ENCODE measurements at regions not wholly inside any gene's neighbourhood (a gene's known extent, or its start where the extent isn't known, plus 50 kb on each side); places are given as distances from the start of the nearest gene placed in this dataset.
A peak's percentile ranks its signal among the peaks of the same experiment; 100 is the strongest.

DNA sequence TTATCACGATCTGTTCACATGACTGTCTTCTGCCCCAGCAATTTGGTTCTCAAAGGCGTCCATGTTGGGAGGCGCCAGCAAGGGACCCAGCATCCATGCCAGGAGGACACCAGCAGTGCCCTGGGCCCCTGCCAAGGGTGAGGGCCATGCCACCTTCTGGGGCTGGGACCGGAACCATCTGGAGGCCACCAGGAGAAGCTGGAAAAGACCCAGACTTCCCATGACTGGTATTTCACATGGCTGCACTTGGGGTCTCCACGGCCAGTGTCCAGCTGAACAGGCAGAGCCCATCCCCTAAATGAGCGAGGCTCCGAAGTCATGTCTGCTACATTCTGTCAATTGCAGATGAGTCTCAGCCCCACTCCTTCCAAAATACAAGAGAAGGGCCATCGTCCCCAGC is 306.8 kb upstream of the HS6ST1 start:
- no peaks in the 10 kb centered on the region for H3K79me2 ChIP-seq (ENCODE audit: control insufficient read depth, insufficient read depth, low read length)
- no peak for DNase-seq (ENCODE audit: low read depth in 2 of 2)

DNA sequence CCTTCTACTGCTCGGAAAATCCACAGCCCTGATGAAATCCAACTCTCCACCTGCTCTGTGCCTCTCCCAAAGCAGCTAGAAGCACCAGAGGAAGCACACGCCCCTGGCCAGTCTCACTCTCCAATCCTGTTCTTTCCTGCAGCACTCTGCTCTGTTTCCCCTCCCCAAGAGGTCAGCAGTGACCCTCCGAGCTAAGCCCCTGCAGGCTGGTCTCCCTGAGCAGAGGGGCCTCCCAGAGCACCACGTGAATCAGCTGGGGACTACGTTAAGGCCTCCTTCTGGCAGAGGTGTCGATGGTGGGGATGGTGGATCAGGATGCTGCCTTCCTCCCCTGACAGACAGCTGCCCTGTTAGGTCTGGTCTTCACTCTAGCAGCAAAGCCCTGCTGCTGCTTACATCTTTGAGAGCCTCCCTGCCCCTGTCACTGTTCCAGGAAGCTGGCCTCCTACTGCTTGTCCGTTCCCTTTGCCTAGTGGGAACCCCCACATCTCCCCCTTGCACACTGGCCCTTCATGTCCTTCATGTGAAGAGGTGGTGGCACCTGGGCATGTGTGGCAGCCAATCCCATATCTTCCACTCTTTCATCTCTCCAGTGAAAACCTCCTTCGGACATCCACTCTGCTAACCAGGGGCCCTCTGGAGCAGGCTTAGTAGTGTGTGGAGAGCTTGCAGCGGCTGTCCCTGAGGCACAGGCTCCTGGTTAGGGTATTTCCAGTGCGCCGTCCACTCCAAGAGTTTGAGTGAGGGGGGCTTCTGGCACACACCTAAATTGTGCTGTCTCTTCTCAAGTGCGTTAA is 307.5 kb upstream of the HS6ST1 start:
- Histone ChIP-seq H3K4me3 (replicated peaks in 1 of 4; ENCODE audit: control extremely low read depth in 1 of 4, insufficient read depth in 1 of 4, low read depth in 3 of 4, low read length in 4 of 4) (no peak overlapping the region), H3K27ac (ENCODE audit: insufficient read depth, low read length) (no peak overlapping the region), H2AFZ (ENCODE audit: low read length) (no peak overlapping the region), H3K9ac (ENCODE audit: insufficient read depth, low read length) (no peak overlapping the region), H3K27me3 (ENCODE audit: control insufficient read depth, insufficient read depth, low read length) (peaks cover 4% of the 10 kb centered on the region), H3K36me3 (ENCODE audit: control insufficient read depth, insufficient read depth, low read length) (no peaks in the 10 kb centered on the region), H3K79me2 (ENCODE audit: control insufficient read depth, insufficient read depth, low read length) (no peaks in the 10 kb centered on the region), H4K20me1 (ENCODE audit: control insufficient read depth, extremely low read depth, insufficient read depth, low read length) (no peaks in the 10 kb centered on the region), H3K4me1 (ENCODE audit: control insufficient read depth, extremely low read depth, insufficient read depth, low read length) (peaks cover 10% of the 10 kb centered on the region), H3K4me2 (ENCODE audit: extremely low read depth, insufficient read depth, low read length) (no peak overlapping the region), H3K9me3 (ENCODE audit: control insufficient read depth, insufficient read depth, low read depth, low read length) (no peaks in the 10 kb centered on the region)
- no peak for DNase-seq (ENCODE audit: low read depth in 2 of 2)
- no peak for TF ChIP-seq EZH2 (IDR thresholded peaks at IDR 0.05; ENCODE audit: low read length, missing control alignments)

More for the DNA sequence above, 306.8 kb upstream of the HS6ST1 start:
- H2AFZ ChIP-seq (ENCODE audit: low read length) = no peak overlapping the region
- no peaks in the 10 kb centered on the region for H3K36me3 ChIP-seq (ENCODE audit: control insufficient read depth, insufficient read depth, low read length)
- no peak overlapping the region for H3K9ac ChIP-seq (ENCODE audit: insufficient read depth, low read length)
- H3K9me3 ChIP-seq (ENCODE audit: control insufficient read depth, insufficient read depth, low read depth, low read length) = no peaks in the 10 kb centered on the region
- H3K4me3 ChIP-seq (replicated peaks in 1 of 4; ENCODE audit: control extremely low read depth in 1 of 4, insufficient read depth in 1 of 4, low read depth in 3 of 4, low read length in 4 of 4) = no peak overlapping the region
- H3K4me1 ChIP-seq (ENCODE audit: control insufficient read depth, extremely low read depth, insufficient read depth, low read length) = peaks cover 10% of the 10 kb centered on the region
- no peak overlapping the region for H3K4me2 ChIP-seq (ENCODE audit: extremely low read depth, insufficient read depth, low read length)
- peaks cover 4% of the 10 kb centered on the region for H3K27me3 ChIP-seq (ENCODE audit: control insufficient read depth, insufficient read depth, low read length)
- no peaks in the 10 kb centered on the region for H4K20me1 ChIP-seq (ENCODE audit: control insufficient read depth, extremely low read depth, insufficient read depth, low read length)
- TF ChIP-seq, protein P1, sequence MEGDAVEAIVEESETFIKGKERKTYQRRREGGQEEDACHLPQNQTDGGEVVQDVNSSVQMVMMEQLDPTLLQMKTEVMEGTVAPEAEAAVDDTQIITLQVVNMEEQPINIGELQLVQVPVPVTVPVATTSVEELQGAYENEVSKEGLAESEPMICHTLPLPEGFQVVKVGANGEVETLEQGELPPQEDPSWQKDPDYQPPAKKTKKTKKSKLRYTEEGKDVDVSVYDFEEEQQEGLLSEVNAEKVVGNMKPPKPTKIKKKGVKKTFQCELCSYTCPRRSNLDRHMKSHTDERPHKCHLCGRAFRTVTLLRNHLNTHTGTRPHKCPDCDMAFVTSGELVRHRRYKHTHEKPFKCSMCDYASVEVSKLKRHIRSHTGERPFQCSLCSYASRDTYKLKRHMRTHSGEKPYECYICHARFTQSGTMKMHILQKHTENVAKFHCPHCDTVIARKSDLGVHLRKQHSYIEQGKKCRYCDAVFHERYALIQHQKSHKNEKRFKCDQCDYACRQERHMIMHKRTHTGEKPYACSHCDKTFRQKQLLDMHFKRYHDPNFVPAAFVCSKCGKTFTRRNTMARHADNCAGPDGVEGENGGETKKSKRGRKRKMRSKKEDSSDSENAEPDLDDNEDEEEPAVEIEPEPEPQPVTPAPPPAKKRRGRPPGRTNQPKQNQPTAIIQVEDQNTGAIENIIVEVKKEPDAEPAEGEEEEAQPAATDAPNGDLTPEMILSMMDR (conservative IDR thresholded peaks at IDR 0.05 in 1 of 2, IDR thresholded peaks at IDR 0.05 in 1 of 2; ENCODE audit: low read depth in 1 of 2, low read length in 2 of 2) = no peak
- no peak for TF ChIP-seq EZH2 (IDR thresholded peaks at IDR 0.05; ENCODE audit: low read length, missing control alignments)
- H3K27ac ChIP-seq (ENCODE audit: insufficient read depth, low read length) = no peak overlapping the region

DNA sequence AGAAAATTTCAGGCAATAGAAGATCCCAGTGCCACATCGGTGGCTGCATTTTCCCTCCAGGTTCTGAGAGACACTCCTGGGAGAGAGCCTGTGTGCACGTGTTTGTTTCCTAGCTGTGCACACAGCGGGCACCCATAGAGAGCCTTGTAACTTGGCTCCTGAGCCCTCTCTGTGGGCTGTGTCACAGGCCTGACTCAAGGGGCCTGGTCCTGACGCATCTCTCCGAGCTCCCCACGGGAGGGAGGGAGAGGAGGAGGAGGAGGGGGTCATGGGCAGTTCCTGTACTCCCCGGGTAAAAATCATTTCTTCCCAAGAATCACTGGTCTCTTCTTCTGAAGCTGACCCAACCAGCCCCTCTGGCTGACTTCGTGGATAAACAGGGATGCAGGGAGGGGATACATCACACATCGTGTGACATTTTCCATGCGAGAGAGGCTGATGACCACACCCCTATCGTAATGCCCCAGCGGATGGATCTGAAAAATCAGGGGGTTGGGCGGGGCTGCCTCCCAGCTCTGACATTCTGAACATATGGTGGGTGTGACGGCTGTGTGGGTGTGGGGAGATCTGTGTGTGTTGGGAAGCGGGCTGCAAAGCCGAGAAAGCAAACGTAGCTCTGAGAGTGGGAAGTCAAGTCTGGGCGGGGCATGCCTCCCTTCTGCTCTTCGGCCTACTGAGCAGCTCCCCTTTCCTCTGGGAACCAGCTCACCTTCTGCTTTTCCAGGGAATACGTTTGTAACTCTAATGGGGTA is 308.3 kb upstream of the HS6ST1 start:
- Histone ChIP-seq H3K27ac (ENCODE audit: insufficient read depth, low read length) (no peak overlapping the region), H3K9me3 (ENCODE audit: control insufficient read depth, insufficient read depth, low read depth, low read length) (no peaks in the 10 kb centered on the region), H3K4me1 (ENCODE audit: control insufficient read depth, extremely low read depth, insufficient read depth, low read length) (peaks cover 10% of the 10 kb centered on the region), H3K4me2 (ENCODE audit: extremely low read depth, insufficient read depth, low read length) (no peak overlapping the region), H4K20me1 (ENCODE audit: control insufficient read depth, extremely low read depth, insufficient read depth, low read length) (no peaks in the 10 kb centered on the region), H3K36me3 (ENCODE audit: control insufficient read depth, insufficient read depth, low read length) (no peaks in the 10 kb centered on the region), H3K27me3 (ENCODE audit: control insufficient read depth, insufficient read depth, low read length) (peaks cover 4% of the 10 kb centered on the region), H3K9ac (ENCODE audit: insufficient read depth, low read length) (no peak overlapping the region), H3K79me2 (ENCODE audit: control insufficient read depth, insufficient read depth, low read length) (no peaks in the 10 kb centered on the region), H2AFZ (ENCODE audit: low read length) (no peak overlapping the region), H3K4me3 (replicated peaks in 1 of 4; ENCODE audit: control extremely low read depth in 1 of 4, insufficient read depth in 1 of 4, low read depth in 3 of 4, low read length in 4 of 4) (no peak overlapping the region)
- DNase-seq (ENCODE audit: low read depth in 2 of 2) = peak; percentile 12 to 24
- TF ChIP-seq, protein P1 (conservative IDR thresholded peaks at IDR 0.05 in 1 of 2, IDR thresholded peaks at IDR 0.05 in 1 of 2; ENCODE audit: low read depth in 1 of 2, low read length in 2 of 2) = no peak
- no peak for TF ChIP-seq EZH2 (IDR thresholded peaks at IDR 0.05; ENCODE audit: low read length, missing control alignments)
